B cell (primary cell): ENCODE measurements at regions not wholly inside any gene's neighbourhood (a gene's known extent, or its start where the extent isn't known, plus 50 kb on each side); places are given as distances from the start of the nearest gene placed in this dataset.

Experiments used
- EZH2 ChIP-seq: IDR thresholded peaks from 2 replicates; pipeline ENCODE4 v1.6.1; 2012; ENCODE audit warnings: borderline replicate concordance, low read depth, mild to moderate bottlenecking, moderate library complexity, low read length; ENCODE audit not compliant: insufficient read depth, poor library complexity, severe bottlenecking
- TF ChIP-seq, protein P1 (sequence below): fragments of 200-600 bp; IDR thresholded peaks from one replicate; pipeline ENCODE4 v1.8.0; 2022; ENCODE audit warnings: antibody characterized with exemption, mild to moderate bottlenecking

DNA sequence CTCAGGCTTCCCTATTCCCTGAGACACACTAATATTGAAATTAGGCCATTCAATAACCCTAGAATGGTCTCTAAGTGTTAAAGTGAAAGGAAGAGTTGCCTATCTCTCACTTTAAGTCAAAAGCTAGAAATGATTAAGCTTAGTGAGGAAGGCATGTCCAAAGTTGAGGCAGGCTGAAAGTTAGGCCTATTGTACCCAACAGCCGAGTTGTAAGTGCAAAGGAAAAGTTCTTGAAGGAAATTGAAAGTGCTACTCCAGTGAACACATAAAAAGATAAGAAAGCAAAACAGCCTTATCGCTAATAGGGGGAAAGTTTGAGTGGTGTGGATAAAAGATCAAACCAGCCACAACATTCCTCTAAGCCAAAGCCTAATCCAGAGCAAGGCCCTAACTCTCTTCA is 117.9 kb upstream of the SPATA12 start:
- TF ChIP-seq, protein P1, sequence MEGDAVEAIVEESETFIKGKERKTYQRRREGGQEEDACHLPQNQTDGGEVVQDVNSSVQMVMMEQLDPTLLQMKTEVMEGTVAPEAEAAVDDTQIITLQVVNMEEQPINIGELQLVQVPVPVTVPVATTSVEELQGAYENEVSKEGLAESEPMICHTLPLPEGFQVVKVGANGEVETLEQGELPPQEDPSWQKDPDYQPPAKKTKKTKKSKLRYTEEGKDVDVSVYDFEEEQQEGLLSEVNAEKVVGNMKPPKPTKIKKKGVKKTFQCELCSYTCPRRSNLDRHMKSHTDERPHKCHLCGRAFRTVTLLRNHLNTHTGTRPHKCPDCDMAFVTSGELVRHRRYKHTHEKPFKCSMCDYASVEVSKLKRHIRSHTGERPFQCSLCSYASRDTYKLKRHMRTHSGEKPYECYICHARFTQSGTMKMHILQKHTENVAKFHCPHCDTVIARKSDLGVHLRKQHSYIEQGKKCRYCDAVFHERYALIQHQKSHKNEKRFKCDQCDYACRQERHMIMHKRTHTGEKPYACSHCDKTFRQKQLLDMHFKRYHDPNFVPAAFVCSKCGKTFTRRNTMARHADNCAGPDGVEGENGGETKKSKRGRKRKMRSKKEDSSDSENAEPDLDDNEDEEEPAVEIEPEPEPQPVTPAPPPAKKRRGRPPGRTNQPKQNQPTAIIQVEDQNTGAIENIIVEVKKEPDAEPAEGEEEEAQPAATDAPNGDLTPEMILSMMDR: no peak
- no peak for TF ChIP-seq EZH2
